Hepatic stellate cell (primary cell): ENCODE measurements at regions not wholly inside any gene's neighbourhood (a gene's known extent, or its start where the extent isn't known, plus 50 kb on each side); places are given as distances from the start of the nearest gene placed in this dataset.

Source experiments
- DNase-seq: peaks from one replicate; pipeline ENCODE4 v3.0.0; 2011; ENCODE audit warnings: low spot score

DNA sequence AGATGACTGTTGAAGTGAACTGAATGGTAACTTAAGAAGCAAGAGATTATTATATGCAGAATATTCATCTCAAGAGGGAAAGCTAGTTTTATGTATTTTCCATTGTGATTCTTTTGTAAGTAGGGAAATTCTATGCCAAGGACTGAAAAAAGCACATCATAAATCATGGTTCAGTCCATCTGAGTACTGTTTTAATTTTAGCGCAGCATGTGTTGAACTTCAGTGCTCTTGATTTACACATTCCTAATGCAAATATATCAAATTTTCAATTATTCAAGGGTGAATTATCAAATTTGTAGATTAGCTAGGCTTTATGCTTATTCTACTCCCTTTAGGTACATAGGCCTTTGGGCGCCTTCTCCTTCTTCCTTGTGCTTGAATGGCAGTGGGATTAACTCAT, 50.3 kb upstream of the TCF12 start:
- DNase-seq: no peak

DNA sequence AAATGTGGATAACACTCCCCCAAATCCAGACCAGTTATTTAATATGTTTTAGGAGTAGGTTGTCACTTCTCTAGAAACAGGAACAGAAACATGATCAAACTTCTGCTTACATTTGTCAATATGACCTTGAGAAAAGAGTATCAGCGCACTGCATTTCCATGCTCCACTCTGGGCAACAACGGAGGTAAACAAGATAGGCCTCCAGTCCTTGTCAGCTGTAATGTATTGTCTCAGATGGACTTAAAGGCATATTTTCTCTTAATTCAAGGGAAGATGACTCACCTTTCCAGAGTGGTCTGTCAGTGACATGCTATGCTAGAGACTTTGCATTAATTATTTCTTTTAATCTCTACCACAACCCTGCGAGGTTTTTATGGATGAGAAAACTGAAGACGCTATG, 51.6 kb upstream of the TCF12 start:
- no peak for DNase-seq

DNA sequence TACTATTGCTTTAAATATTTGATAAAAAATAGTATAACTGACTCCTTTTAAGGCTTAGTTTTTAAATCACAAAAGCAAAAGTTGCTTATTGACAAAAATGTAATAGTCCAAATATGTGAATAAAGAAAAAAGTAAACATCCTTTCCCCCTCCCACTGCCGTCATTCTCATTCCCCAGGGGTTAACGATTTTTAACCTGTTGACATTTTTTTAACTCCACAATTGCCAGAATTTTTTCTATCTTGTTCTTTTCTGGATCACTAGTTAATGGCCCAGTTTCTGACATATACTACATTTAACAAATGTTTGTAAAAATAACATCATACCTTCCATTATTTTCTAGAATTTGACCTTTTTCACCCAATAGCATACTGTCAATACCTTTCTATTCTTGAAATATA, 60.6 kb upstream of the TCF12 start:
- DNase-seq: no peak

DNA sequence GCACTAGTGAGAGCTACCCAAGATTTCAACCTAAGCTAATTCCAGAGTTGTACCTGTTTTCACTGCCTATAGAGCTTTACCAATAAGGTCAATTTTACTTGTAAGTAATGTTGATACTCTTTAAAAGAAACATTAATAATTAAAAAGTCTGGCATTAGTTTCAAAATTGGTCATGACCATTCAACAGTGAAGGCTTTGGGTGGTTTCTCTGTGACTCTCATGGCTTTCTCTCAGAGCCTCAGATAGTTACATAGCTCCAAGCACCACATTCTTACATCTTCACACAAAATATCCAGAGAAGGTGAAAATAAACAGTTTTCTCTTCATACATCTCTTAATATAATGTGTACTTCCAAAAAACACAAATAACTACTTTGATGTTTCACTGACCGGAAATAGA, 61.5 kb upstream of the TCF12 start:
- DNase-seq: no peak

DNA sequence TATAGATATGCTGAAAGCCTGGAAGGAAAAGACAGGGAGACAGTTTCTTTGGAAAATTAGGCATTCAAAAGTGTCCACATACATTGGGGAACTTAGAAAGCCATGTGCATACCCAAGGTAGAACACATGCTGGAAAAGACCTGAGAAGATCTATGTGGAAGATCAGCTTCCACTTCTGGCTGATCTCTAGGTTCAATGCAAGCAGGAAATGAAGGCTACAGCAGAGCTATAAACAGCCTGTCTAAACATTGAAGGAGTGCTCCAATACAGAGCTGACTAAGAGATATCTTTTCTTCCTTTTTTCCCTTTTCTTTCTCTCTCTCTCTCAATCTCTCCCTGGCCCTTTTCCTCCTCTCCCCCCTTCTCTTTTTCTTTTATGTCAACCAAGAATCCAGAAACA, 73.6 kb upstream of the TCF12 start:
- no peak for DNase-seq

DNA sequence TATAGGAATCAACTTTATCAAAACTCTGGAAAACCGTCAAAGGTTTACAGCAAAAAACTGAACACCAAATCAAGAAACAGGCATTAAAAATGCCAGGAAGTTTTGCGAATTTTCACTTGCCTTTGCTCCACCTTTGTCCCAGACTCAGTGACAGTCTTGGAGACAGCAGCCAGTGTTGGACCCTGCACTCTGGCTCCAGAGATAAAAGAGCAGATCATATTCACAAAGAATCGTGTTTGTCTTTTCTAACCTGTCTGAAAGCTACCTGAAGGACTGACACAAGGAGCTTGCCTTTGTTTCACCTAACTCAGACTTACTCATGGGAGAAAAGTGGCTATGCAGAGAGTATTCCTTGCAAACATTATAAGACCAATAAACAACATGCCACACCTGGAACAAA, 74.0 kb upstream of the TCF12 start:
- no peak for DNase-seq

DNA sequence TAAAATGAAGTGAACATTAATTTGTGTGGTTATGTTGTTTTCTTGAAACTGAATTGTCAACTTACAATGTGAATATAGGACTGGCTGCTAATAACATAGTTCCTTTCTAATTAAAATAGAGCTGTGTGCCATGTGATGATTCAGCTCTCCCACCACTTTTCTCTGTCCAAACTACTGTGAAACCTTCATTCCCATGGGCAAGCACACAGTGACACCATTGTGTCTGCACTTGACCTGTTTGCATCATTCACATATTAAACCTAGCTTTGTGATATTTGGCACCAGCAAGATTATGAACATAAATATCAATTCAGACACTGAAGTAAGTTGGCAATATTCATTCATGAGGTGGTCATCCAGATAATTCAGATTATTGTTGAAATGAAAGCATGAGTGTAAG, 78.8 kb upstream of the TCF12 start:
- no peak for DNase-seq

DNA sequence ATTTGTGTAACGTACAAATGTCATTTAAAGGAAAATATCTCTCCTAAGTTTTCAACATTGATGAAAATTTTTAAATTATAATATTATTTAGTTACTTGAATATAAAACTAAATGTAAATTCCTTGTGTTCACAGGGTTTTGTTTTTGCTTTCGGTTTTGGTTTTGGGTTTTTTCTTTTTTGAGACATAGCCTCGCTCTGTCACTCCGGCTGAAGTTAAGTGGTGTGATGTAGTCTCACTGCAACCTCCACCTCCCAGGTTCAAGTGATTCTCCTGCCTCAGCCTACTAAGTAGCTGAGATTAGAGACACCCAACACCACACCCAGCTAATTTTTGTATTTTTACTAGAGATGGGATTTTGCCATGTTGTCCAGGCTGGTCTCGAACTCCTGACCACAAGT, 79.3 kb upstream of the TCF12 start:
- no peak for DNase-seq

DNA sequence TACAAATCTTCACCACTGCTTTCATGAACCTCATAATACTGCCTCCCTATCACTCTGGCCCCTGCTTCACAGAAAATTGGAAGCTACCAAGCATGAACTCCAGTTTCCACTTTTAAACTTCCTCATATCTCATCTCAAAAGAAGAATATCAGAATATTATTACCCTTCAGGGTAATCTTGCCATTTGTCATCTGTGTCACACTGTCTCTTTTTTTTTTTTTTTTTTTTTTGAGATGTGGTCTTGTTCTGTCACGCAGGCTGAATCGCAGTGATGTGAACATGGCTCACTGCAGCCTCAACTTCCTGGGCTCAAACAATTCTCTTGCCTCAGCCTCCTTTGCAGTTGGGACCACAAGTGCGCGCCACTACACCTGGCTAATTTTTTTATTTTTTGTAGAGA, 80.4 kb upstream of the TCF12 start:
- no peak for DNase-seq

DNA sequence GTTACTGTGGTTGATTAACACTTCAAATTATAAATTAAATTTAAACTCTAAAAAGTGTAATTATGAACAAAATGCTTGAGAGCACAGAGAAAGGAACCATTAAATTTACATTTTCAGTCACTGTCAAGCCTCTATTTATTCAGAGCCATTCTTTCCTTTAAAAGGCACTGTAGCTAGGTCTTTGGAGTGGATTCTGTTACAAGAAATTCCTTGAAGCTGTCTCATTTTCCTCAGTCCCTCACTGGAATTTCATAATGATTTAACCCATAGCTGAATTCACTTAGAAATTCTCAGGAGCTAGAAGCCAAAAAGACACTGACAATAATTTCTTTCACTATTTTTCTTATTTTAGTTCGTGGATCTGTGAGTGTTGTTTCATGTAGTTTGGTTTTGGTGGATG, 81.2 kb upstream of the TCF12 start:
- DNase-seq: peak; percentile 13

DNA sequence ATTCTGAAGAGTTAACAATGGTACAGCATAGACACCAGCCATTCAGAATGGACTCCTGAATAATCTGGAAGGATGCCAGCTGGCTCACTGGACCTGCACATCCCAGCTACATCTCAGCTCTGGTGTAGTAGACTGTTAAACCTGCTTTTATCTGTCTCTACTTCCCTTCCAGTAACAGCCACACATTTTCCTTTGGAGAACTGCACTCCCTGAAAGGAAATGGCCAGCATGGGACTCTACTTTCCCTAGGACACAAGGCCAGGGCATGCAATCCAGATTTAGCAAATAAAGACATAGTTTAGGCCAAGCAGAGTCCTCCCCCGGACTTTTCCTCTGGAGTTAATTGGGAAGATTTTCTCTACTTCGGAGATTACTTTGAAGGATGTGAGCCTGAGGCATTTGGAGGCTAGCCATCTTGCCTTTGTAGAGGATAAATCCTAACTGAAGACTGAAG, 82.7 kb upstream of the TCF12 start:
- DNase-seq: no peak

DNA sequence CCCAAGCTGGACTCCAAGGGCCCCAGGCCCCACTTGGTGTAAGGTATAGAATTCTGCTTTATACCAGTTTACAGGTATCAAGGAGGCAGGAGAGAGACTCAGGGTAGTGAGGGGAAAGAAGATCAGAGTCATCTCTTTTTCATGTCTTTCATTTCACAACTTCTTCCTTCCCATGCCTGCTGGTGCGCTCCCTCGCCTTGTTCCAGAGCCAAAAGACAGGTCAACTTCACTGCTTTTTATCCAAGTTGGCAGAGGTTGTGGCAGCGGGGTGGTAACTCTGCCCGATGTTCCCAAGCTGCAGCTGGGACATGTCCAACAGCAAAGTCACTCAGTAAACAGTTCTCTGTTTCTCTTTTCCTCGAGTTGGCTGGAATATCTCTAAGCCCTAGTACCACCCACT, 86.3 kb upstream of the TCF12 start:
- no peak for DNase-seq

DNA sequence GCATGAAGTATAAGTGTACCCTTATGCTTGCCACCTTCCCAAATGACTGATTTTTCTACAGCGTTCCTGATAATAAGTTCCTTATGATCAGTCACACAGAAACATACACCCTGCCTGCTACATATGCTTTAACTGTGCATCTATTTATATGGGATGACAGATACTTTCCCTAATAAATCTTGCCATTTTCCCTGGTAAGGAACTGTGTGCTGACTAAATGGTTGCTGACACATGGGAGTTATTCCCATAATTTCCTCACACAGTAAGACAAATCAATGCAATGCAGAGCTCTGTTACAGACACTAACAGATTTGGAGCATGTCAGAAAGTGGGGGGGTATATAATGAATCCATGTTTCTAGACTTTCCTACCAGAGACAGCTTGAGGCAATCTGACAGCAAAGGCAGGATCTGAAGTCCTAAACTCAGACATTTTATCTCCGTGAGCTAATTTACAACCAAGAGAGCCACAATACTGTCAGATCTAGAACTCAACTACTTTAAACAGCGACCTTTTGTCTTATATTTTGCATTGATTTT, 86.9 kb upstream of the TCF12 start:
- DNase-seq: no peak

DNA sequence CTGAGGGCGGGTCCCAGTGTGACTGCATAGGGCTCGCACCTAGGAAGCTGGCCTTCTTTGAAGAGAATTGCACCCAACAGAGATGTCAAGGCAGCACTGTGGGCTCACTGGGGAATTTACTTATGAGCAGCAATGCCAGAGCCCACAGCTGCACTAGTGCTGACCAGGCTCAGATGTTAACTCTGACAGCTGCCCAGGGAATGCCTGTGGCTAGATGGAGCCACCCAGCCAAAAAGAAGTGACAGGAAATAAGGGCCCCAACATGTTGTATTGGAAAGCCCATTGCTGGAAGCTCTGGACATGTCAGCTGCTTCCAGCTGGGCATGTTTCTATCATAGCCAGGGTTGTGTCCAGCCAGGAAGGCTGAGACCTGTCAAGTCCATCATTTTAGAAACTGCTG, 90.9 kb upstream of the ZNF280D start:
- DNase-seq: no peak

DNA sequence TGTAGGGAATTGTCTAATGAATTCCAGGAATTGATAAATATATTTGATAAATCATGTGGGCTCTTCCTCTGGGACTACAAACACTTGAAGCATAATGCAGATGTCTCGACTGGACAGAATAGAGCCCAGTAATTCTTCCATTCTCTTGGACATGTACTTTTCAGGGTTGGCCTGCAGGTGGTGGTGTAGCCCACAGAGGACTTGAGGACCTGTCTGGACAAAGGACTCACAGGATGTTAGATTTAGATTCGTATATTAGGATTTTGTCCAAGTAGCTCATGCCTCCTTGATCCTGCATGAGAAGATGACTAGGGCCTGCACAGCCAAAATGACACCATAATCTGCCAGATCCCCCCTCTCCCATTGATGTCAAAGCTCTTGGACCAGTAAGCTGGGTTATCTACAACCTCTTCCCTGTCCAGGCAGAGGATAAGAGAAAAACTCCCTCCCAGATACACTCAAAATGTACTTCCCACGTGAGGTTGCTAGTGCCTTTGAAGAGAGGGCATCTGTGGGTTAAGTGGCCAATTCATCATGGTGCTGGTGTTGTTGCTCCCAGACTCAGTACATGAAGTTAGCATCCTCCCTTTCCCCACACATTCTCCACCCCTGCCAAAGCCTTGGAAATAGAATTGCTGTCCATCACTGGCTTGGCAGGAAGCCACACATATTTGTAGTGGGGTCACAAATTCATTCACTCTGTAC, 88.6 kb upstream of the ZNF280D start:
- DNase-seq: peak; percentile 17

DNA sequence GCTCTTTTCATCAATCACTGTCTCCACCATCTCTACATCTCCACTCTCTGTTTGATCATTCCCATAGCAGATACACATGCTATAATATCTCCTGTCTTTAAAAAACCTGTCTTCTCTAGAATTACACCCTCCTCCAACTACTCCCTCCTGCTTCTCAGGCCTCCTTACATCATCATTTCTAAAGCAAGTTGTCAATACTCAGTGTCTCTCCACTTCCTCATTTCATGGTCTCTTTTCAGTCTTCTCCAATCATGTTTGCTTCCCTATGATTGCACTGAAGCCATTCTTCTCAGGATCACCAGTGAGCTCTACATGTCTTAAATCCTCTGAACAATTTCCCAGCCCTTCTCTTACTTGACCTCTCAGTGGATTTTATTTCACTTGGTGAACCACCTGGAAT, 87.0 kb upstream of the ZNF280D start:
- DNase-seq: no peak

DNA sequence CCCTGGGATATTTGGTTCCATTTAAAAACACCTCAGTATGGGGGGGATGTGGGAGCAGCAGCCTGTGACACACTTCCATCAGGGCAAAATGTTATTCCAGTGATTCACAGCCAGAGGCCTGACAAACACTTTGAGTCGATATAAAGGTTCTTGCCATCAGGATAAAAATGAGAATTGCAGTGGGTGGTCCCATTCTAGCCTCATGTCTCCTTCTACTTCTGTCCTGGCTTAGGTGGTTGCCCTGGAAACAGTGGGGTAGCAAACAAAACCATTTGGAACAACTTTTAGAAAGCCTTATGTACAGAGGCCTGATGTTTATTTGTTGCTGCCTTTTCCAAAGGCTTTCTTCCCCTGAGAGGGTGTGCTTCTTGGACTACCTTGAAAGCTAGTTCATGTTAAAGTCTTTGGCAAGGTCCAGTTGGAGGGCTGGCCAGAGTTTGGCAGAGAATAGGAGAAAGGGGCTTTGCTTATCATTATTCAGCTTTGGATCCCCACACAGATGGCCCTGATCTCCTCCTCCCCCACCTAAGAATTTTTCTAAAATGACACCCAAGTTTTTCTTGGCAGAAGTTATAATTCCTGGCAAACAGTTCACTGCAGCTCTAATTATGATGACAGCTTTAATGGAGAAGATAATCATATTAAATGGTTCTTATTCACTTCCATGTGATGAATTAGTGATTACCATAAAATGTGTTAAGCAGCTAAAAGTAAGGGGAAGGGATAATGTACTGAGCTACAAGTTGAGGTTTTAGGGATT, 84.2 kb upstream of the ZNF280D start:
- peak; percentile 19 for DNase-seq

DNA sequence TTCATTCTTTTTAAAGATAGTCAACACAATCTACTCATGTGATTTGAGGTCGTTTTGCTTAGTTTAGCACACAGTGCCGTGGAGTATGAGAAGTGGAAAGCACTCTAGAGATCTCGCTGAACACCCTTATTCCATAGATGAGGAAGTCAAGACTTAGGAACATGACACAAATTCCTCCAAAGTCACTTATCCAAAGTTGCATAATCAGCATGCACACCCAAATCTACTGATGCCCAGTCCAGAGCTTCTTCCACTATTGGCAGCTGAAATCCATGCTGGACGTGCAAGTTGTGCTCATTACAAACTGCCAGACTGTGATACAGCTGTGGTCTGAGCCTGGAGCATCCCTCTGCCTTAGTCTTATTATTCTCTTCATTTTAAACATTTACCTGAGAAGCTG, 83.5 kb upstream of the ZNF280D start:
- DNase-seq: no peak

DNA sequence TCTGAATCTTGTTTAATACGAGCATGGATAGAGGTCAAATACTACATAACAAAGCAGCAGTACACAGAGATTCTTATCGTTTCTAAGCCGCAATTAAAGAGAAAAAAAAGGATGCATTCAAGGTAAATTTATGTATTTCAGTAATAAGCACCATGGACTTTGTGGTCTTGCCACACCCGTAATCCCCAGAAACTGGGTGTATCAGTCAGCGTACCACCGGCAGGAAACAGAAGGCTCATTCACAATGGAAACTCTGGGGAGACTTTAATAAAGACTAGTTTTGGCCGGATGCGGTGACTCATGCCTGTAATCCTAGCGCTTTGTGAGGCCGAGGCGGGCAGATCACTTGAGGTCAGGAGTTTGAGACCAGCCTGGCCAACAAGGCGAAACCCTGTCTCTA, 81.9 kb upstream of the ZNF280D start:
- no peak for DNase-seq

DNA sequence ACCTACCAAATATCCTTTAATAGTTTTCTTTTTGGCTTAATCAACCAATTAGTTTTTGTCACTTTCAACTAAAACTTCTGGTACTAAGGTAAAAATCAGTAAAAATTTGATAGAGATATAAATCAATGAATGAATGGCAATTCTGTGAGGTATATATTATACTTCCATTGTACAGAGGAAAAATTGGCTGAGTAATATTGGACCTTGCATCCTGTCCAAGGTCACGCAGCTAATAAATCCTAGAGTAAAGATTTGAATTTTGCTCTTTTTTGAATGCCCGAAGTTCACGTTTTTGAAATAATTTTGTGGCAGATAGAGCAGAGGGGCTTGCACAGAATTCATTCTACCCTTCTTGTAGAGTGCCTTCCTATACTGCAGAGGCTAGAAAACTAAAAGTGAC, 81.1 kb upstream of the ZNF280D start:
- DNase-seq: no peak

DNA sequence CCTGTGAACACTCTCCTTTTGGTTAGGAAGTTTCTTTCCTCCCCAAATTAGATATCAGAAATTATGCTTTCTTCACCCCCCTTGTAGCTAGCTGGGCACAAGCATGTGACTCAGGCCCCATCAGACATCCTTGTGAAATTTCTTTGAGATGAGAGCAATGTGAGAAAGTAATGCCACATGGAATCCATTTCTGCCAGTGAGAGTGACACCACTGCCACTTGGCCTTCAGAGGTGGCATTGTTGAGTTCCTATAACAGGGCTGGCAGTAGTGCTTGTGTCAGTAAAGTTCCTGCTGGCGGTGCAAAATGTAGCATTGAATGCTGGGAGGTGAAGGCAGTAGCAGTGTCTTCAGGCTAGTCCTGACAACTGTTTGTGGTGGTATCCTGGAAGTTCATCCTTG, 80.7 kb upstream of the ZNF280D start:
- no peak for DNase-seq

DNA sequence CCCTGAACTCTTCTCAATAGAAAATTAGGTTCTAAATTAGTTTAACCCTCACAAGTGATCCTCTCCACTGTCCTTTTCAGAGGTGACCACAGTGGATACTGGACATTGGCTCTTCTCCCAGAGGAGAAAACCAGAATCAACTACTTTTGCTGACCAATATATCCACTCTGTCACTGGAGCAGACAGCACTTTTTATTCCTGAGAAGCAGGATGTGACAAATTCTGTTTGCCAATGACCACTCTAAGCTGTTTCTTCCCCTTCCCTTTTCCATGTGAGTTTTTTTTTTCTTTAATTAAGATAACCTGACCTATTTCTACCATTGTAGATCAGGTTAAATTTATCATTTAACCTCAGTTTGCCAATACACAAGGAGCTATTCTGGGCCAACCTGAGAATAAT, 79.7 kb upstream of the ZNF280D start:
- DNase-seq: no peak

DNA sequence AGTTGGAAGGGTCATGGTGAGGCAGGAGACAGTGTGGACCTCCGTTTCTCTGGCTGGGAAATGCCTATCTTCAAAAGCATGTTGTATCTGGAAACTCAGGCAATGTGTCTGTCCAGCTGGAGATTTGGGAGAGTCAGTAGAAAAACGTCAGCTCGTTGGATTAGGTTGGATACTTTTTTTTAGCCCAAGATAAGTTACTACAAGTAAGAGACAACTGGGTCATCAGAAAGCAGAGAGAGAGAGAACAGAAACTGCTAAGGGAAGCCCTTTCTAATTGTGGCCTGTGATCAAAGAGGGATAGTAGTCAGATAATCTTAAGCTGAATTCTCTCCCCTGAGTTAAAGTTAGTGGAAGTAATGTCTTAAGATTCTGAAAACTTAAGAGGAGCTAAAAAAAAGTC, 78.9 kb upstream of the ZNF280D start:
- no peak for DNase-seq

DNA sequence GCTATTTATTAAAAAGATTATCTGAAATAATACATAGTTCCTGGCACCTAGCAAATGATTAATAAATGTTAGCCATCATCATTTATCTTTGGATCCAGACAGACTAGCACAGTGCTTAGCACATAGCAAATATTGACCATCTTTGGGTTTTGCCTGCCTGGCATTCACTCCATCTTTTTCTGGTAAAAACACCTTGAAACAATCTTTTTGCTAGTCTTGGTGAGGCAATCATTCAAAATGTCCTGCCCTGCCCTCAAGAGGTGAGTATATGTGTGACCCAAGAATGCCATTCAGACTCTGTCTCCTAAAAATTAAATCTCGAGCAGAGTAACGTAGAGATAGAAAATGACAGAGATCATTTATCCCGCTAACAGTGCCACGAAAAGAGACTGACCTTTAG, 78.3 kb upstream of the ZNF280D start:
- no peak for DNase-seq
